Keratinocyte (primary cell): ENCODE measurements at regions not wholly inside any gene's neighbourhood (a gene's known extent, or its start where the extent isn't known, plus 50 kb on each side); places are given as distances from the start of the nearest gene placed in this dataset.

Experiments
- EZH2 ChIP-seq: IDR thresholded peaks from one replicate; pipeline ENCODE4 v1.6.1; 2012; ENCODE audit warnings: inconsistent platforms, mild to moderate bottlenecking, low read length, moderate library complexity
- TF ChIP-seq, protein P1 (sequence below), 3 experiments: IDR thresholded peaks in 1 of 3; conservative IDR thresholded peaks in 1 of 3; optimal IDR thresholded peaks in 1 of 3; 2 replicates in 2 of 3; 3 replicates in 1 of 3; pipeline versions ENCODE3 to v1.5.1; 2011; ENCODE audit warnings: low read length in 3 of 3, mild to moderate bottlenecking in 3 of 3, moderate library complexity in 2 of 3, control low read depth in 1 of 3, inconsistent platforms in 1 of 3; ENCODE audit not compliant: insufficient read depth in 2 of 3; ENCODE audit errors: extremely low read depth in 1 of 3

DNA sequence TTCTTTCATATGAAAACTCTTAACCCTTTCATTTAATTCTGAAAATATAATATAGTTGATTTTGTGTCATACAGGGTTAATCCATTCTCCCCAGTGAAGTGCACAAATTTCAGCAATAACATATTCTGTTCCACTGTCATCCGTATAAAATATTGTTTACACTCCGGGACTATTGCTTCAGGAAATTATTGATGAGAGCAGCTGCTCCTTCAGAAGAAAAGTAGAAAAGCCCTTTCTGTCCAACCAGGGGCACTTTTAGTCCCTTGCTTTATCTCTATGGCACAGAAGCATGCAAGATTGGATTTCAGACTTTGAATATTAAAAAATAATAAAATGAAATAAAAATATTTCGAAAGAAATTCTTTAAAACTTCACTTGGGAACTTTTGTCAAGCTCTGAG lies 535.7 kb upstream of the SLC39A10 start:
- TF ChIP-seq, protein P1, sequence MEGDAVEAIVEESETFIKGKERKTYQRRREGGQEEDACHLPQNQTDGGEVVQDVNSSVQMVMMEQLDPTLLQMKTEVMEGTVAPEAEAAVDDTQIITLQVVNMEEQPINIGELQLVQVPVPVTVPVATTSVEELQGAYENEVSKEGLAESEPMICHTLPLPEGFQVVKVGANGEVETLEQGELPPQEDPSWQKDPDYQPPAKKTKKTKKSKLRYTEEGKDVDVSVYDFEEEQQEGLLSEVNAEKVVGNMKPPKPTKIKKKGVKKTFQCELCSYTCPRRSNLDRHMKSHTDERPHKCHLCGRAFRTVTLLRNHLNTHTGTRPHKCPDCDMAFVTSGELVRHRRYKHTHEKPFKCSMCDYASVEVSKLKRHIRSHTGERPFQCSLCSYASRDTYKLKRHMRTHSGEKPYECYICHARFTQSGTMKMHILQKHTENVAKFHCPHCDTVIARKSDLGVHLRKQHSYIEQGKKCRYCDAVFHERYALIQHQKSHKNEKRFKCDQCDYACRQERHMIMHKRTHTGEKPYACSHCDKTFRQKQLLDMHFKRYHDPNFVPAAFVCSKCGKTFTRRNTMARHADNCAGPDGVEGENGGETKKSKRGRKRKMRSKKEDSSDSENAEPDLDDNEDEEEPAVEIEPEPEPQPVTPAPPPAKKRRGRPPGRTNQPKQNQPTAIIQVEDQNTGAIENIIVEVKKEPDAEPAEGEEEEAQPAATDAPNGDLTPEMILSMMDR (optimal IDR thresholded peaks at IDR 0.05 in 1 of 3, IDR thresholded peaks at IDR 0.05 in 1 of 3, conservative IDR thresholded peaks at IDR 0.05 in 1 of 3; ENCODE audit: extremely low read depth in 1 of 3, insufficient read depth in 2 of 3, low read length in 3 of 3), result no peak
- TF ChIP-seq EZH2, result no peak
